AG09309 (cell line): ENCODE measurements at regions not wholly inside any gene's neighbourhood (a gene's known extent, or its start where the extent isn't known, plus 50 kb on each side); places are given as distances from the start of the nearest gene placed in this dataset.

Experiments used
- DNase-seq: peaks from one replicate; pipeline ENCODE4 v3.0.0-alpha.2; 2010; ENCODE audit warnings: low read depth
- H3K4me3 ChIP-seq: 2 replicates; pipeline ENCODE4 v1.5.1; 2011; ENCODE audit warnings: mild to moderate bottlenecking, low read depth, low read length, moderate library complexity; ENCODE audit not compliant: control insufficient read depth
- TF ChIP-seq, protein P1 (sequence below): IDR thresholded peaks from 2 replicates; pipeline ENCODE4 v1.5.1; 2011; ENCODE audit warnings: mild to moderate bottlenecking, low read depth, low read length, inconsistent platforms; ENCODE audit not compliant: insufficient read depth, control insufficient read depth; ENCODE audit errors: missing control alignments

DNA sequence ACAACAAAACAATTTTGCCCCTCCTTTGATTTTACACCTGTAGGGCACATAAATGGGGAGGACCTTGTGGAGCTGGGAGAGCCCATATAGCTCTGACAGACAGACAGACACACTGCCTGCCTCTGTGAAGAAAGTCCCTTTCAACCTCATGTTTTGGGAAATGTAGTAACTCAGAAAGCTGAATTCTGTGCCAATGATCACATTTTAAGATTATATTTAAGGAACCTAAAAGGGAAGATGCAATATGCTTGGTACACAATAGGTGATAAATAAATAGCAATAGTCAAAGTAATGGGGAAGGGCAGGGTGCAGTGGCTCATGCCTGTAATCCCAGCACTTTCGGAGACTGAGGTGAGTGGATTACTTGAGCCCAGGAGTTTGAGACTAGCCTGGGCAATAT lies 446.4 kb upstream of the ID2 start:
- TF ChIP-seq, protein P1, sequence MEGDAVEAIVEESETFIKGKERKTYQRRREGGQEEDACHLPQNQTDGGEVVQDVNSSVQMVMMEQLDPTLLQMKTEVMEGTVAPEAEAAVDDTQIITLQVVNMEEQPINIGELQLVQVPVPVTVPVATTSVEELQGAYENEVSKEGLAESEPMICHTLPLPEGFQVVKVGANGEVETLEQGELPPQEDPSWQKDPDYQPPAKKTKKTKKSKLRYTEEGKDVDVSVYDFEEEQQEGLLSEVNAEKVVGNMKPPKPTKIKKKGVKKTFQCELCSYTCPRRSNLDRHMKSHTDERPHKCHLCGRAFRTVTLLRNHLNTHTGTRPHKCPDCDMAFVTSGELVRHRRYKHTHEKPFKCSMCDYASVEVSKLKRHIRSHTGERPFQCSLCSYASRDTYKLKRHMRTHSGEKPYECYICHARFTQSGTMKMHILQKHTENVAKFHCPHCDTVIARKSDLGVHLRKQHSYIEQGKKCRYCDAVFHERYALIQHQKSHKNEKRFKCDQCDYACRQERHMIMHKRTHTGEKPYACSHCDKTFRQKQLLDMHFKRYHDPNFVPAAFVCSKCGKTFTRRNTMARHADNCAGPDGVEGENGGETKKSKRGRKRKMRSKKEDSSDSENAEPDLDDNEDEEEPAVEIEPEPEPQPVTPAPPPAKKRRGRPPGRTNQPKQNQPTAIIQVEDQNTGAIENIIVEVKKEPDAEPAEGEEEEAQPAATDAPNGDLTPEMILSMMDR, result no peak
- no peak for DNase-seq
- H3K4me3 ChIP-seq, result no peak overlapping the region

DNA sequence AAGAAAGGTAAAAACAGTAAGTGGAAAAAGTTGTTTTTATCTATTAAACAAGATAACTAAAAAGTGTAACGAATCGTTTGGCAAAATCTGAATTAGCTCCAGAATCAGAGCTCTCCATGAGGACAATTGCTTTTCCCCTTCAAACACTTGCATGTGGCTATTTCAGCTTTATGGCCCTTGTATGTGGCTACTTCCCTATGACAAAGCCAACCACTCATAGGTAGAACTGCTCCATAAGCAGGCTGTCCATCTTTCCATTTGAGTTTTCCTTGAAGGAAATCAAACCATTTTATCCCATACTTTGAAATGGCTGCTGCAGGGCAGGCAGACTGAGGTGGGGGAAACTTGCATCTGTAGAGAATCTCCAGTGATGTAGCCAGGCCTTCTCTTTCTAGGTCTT lies 445.5 kb upstream of the ID2 start:
- TF ChIP-seq, protein P1, result no peak
- DNase-seq, result no peak
- no peak overlapping the region for H3K4me3 ChIP-seq

DNA sequence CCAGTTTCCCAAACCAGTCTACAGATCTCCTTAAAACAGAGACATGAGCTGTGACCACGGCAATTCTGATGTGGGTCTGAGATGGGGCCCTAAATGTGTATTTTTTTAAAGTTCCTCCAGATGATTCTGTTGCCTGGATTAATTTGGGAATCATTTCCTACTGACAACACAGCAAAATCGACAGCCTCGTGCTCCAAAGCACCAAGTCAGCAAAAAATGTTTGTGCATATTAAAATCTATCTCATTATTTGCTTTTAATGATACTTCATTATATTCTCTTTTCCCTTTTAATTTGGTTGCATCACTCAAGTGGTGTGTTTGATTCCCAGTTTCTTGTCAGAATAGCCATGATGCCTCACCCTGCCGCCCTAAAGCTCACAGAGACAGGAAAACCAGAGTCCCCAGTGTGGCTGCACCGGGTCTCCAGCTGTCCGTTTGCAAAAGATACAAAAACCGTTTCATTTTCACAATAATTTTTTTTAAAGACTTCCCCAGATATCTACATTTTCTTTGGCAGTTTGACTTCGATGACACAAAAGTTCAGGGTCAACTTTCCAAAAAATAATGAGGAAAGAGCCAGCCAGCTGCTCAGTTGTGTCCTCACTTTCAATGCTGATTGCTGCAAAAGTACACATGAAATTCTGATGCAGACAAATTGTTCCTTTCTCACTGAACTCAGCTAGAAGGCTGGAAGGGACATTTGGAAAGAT lies 443.2 kb upstream of the ID2 start:
- DNase-seq, result no peak
- TF ChIP-seq, protein P1, result no peak
- no peak overlapping the region for H3K4me3 ChIP-seq

DNA sequence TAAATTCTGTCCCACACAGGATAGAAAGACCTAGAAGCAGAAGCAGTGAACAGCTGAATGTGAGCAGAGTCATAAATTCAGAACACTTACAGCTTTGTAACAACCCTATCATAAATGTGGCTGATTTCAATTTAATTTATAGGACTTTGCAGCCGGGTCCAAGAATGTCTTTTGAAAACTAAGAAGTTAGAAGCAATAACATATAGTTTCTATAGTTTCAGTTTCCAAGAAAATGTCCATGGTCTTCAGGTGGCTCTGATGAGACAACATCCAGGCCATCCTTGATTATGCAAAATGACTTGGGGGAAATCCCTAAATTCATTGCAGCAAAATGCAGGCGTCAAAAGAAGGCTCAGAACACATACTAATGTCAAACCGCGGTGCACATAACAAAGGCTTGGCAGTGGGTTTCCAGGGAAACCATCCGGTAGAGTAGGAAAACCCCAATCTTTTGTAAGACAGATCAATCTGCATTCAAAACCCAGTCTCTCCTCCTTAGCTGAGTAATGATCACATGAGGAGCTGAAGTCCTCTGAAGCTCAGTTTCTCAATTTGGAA lies 442.2 kb upstream of the ID2 start:
- TF ChIP-seq, protein P1, result no peak
- no peak for DNase-seq
- H3K4me3 ChIP-seq, result no peak overlapping the region

DNA sequence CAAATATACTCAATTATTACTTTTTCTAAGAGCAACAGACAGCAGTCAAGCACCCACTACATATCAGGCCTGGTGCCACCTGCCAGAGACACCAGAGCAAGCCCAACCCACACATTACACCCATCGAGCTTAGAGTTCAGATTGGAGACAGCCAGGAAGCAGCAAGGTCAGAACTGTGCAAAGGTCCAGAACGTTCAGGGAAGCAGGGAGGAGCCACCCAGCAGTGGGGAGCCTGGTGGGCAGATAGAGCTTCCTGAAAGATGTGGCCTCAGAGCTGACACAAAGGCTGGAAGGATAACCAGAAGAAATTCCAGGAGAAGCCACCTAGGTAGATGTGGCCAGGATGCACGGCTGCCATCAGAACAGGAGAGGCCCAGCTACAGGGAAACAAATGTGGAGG lies 440.5 kb upstream of the ID2 start:
- TF ChIP-seq, protein P1, result no peak
- no peak for DNase-seq

DNA sequence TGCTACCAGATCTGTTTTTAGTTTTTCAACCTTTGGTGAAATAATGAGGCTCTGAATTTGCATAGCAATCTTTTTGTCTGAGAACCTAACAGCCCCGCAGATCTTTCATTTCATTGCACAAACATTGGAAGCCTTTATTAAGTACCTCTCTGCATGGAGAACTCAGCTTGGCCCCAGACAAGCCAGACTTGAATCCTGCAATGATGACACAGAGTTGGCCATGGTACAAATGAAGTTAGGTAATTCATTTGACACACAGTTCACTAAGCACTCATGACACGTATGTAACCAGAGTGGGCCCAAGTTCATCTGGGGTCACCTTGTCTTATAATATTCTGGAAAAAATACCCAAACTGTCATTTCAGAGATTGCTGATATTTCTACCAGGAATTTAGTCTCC lies 439.1 kb upstream of the ID2 start:
- TF ChIP-seq, protein P1, result no peak
- DNase-seq, result no peak
- H3K4me3 ChIP-seq, result no peak overlapping the region

More for the DNA sequence above, 440.5 kb upstream of the ID2 start:
- H3K4me3 ChIP-seq, result no peak overlapping the region

DNA sequence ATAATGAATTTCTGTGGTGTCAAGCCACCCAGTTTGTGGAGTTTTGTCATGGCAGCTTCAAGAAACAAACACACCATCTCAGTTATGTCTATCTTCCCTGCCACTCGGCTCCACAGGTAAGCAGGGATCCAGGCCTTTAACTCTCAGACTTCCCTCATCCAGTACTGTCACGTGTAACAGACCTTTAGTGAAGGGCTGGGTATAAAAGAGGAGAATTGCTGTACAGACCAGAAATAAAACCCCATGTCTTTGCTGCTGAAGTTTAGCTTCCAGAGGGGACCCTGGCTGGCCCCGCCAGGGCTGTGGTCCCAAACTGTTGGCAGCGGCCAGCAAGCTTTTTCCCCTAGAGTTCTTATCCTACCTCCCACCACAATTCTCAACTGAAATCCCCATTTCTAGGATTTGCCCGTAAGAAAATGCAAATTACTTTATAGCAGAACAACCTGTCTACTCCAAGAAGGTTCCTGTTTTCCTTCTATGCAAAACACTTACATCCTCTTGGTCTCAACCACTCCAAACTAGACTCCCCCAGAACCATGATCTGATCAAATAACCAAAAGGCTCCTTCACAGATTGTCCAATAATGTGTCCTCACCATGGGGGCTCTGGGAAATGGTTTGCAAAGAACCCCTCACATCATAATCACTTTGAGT lies 438.0 kb upstream of the ID2 start:
- TF ChIP-seq, protein P1, result no peak
- no peak overlapping the region for H3K4me3 ChIP-seq
- DNase-seq, result no peak
